ENCODE measurements at regions not wholly inside any gene's neighbourhood (a gene's known extent, or its start where the extent isn't known, plus 50 kb on each side); places are given as distances from the start of the nearest gene placed in this dataset.

GRCh38 chr5:63249960-63250359, 671.3 kb downstream of the LRRC70 start:
- DNase-seq = no peak
- H3K36me3 Mint-ChIP-seq (ENCODE audit: insufficient read depth in 1 of 3, low read depth in 3 of 3) = peaks cover 0 to 8% (median 4%) of the 10 kb centered on the region in 3 experiments; a peak in 3 of 7 replicates

More at GRCh38 chr5:63249960-63250359, 671.3 kb downstream of the LRRC70 start:
- Histone ChIP-seq H3K27ac (ENCODE audit: insufficient read length, low read depth, low read length) (no peak overlapping the region), H3K23ac (ENCODE audit: insufficient read length, low read depth, low read length) (no peak overlapping the region), H3K9ac (ENCODE audit: extremely low read depth, insufficient read length, low read length) (no peak overlapping the region), H3K23me2 (ENCODE audit: insufficient read length, low read depth, low read length, poor library complexity, severe bottlenecking) (no peaks in the 10 kb centered on the region), H2BK5ac (ENCODE audit: insufficient read length, low read length) (no peak overlapping the region), H3K14ac (ENCODE audit: insufficient read depth, low read length) (no peak overlapping the region), H2BK12ac (ENCODE audit: insufficient read length, low read depth, low read length) (no peak overlapping the region), H2BK20ac (ENCODE audit: low read depth, low read length, poor library complexity, severe bottlenecking) (no peak overlapping the region), H2BK120ac (ENCODE audit: low read depth, low read length, poor library complexity, severe bottlenecking) (no peak overlapping the region), H3T11ph (ENCODE audit: low read length) (no peak overlapping the region), H2BK15ac (ENCODE audit: low read depth, low read length) (no peak overlapping the region), H3K4me2 (ENCODE audit: insufficient read depth, insufficient read length, low read length) (no peak overlapping the region), H3K56ac (ENCODE audit: insufficient read length, low read depth, low read length) (no peak overlapping the region), H4K91ac (ENCODE audit: insufficient read length, low read depth, low read length) (no peak overlapping the region), H3K79me2 (ENCODE audit: insufficient read depth, low read length) (no peaks in the 10 kb centered on the region), H3K79me1 (ENCODE audit: insufficient read depth, low read depth, low read length, poor library complexity, severe bottlenecking) (no peaks in the 10 kb centered on the region), H3K4ac (ENCODE audit: low read depth, low read length) (no peak overlapping the region), H3K18ac (ENCODE audit: insufficient read length, low read depth, low read length) (no peak overlapping the region), H3K27me3 (ENCODE audit: insufficient read depth, low read length) (no peaks in the 10 kb centered on the region), H2AFZ (ENCODE audit: low read length) (no peak overlapping the region), H4K20me1 (ENCODE audit: control insufficient read depth, insufficient read depth, insufficient read length) (no peaks in the 10 kb centered on the region), H3K4me1 (ENCODE audit: insufficient read depth, low read length) (no peaks in the 10 kb centered on the region; the same call in 1 of the 2 replicates), H3K9me3 (ENCODE audit: control insufficient read depth, low read depth, low read length) (no peaks in the 10 kb centered on the region), H4K8ac (replicated peaks; ENCODE audit: insufficient read length, low read depth, low read length) (no peak overlapping the region), H2AK5ac (ENCODE audit: insufficient read length, low read length) (no peak overlapping the region), H4K5ac (ENCODE audit: insufficient read length, low read depth, low read length) (no peak overlapping the region)
- TF ChIP-seq CTCF (conservative IDR thresholded peaks at IDR 0.05) = no peak
- H3K27me3 Mint-ChIP-seq (ENCODE audit: low read depth) = no peaks in the 10 kb centered on the region
- H3K4me1 Mint-ChIP-seq = peaks cover 26 to 30% of the 10 kb centered on the region in 2 experiments
- H3K9me3 Mint-ChIP-seq = peaks cover 3 to 8% of the 10 kb centered on the region in 2 experiments; a peak in 4 of 5 replicates
- no CpG with 5 or more reads among the region's 2 CpGs for WGBS (ENCODE audit: extremely low coverage, insufficient read length, low lambda C conversion rate)
- no peak overlapping the region for H3K4me3 Mint-ChIP-seq
- H3K27ac Mint-ChIP-seq = no peak overlapping the region

All from H9 (cell line).